H9 (cell line): ENCODE measurements at regions not wholly inside any gene's neighbourhood (a gene's known extent, or its start where the extent isn't known, plus 50 kb on each side); places are given as distances from the start of the nearest gene placed in this dataset.

ENCODE experiments used
- DNase-seq: peaks from one replicate; pipeline ENCODE4 v3.0.0-alpha.2; 2017
- H2AFZ ChIP-seq: one replicate; pipeline ENCODE4 v1.6.1; 2013; ENCODE audit warnings: mild to moderate bottlenecking, low read length, control low read depth, moderate library complexity
- H2AK5ac ChIP-seq: 2 replicates; pipeline ENCODE4 v1.6.1; 2013; ENCODE audit warnings: low read length, control low read depth, mixed read lengths; ENCODE audit not compliant: insufficient read length
- H2BK120ac ChIP-seq: one replicate; pipeline ENCODE4 v1.6.1; 2013; ENCODE audit warnings: low read depth, mild to moderate bottlenecking, low read length, control low read depth, inconsistent platforms; ENCODE audit not compliant: poor library complexity, severe bottlenecking
- H2BK12ac ChIP-seq: 2 replicates; pipeline ENCODE4 v1.6.1; 2013; ENCODE audit warnings: low read length, control low read depth, mixed read lengths, low read depth; ENCODE audit not compliant: insufficient read length
- H2BK15ac ChIP-seq: 2 replicates; pipeline ENCODE4 v1.6.1; 2013; ENCODE audit warnings: low read depth, low read length, control low read depth
- H2BK20ac ChIP-seq: one replicate; pipeline ENCODE4 v1.6.1; 2013; ENCODE audit warnings: low read depth, mild to moderate bottlenecking, low read length, control low read depth, inconsistent platforms; ENCODE audit not compliant: poor library complexity, severe bottlenecking
- H2BK5ac ChIP-seq: 2 replicates; pipeline ENCODE4 v1.6.1; 2013; ENCODE audit warnings: low read length, control low read depth, mixed read lengths; ENCODE audit not compliant: insufficient read length
- H3K14ac ChIP-seq: 2 replicates; pipeline ENCODE4 v1.6.1; 2013; ENCODE audit warnings: low read length, control low read depth; ENCODE audit not compliant: insufficient read depth
- H3K18ac ChIP-seq: 2 replicates; pipeline ENCODE4 v1.6.1; 2013; ENCODE audit warnings: low read depth, mild to moderate bottlenecking, mixed read lengths, low read length, control low read depth; ENCODE audit not compliant: insufficient read length
- H3K23ac ChIP-seq: 2 replicates; pipeline ENCODE4 v1.6.1; 2013; ENCODE audit warnings: low read length, control low read depth, mixed read lengths, low read depth; ENCODE audit not compliant: insufficient read length
- H3K23me2 ChIP-seq: 2 replicates; pipeline ENCODE4 v1.6.1; 2013; ENCODE audit warnings: low read depth, mild to moderate bottlenecking, mixed read lengths, low read length, control low read depth; ENCODE audit not compliant: insufficient read length, poor library complexity, severe bottlenecking
- H3K27ac ChIP-seq: 2 replicates; pipeline ENCODE4 v1.5.1; 2013; ENCODE audit warnings: low read length, control low read depth, mixed read lengths, low read depth; ENCODE audit not compliant: insufficient read length
- H3K27me3 ChIP-seq: 2 replicates; pipeline ENCODE4 v1.6.1; 2013; ENCODE audit warnings: low read length, control low read depth, inconsistent platforms; ENCODE audit not compliant: insufficient read depth
- H3K4ac ChIP-seq: 2 replicates; pipeline ENCODE4 v1.6.1; 2013; ENCODE audit warnings: low read depth, mild to moderate bottlenecking, control low read depth, inconsistent platforms, low read length, moderate library complexity
- H3K4me1 ChIP-seq: 2 replicates; pipeline ENCODE4 v1.6.1; 2013; ENCODE audit warnings: low read length, control low read depth, inconsistent platforms; ENCODE audit not compliant: insufficient read depth
- H3K4me2 ChIP-seq: 2 replicates; pipeline ENCODE4 v1.6.1; 2013; ENCODE audit warnings: low read length, control low read depth, mixed read lengths; ENCODE audit not compliant: insufficient read length, insufficient read depth
- H3K56ac ChIP-seq: 2 replicates; pipeline ENCODE4 v1.6.1; 2013; ENCODE audit warnings: low read depth, mild to moderate bottlenecking, mixed read lengths, low read length, control low read depth; ENCODE audit not compliant: insufficient read length
- H3K79me1 ChIP-seq: 2 replicates; pipeline ENCODE4 v1.6.1; 2013; ENCODE audit warnings: low read depth, mild to moderate bottlenecking, moderate library complexity, low read length, control low read depth, inconsistent platforms; ENCODE audit not compliant: insufficient read depth, poor library complexity, severe bottlenecking
- H3K79me2 ChIP-seq: 2 replicates; pipeline ENCODE4 v1.6.1; 2013; ENCODE audit warnings: low read length, control low read depth, inconsistent platforms; ENCODE audit not compliant: insufficient read depth
- H3K9ac ChIP-seq: 2 replicates; pipeline ENCODE4 v1.6.1; 2013; ENCODE audit warnings: low read length, control low read depth, mixed read lengths; ENCODE audit not compliant: insufficient read length; ENCODE audit errors: extremely low read depth
- H3K9me3 ChIP-seq: one replicate; pipeline ENCODE4 v1.6.1; 2013; ENCODE audit warnings: low read depth, low read length, inconsistent platforms; ENCODE audit not compliant: control insufficient read depth
- H3T11ph ChIP-seq: one replicate; pipeline ENCODE4 v1.6.1; 2013; ENCODE audit warnings: mild to moderate bottlenecking, low read length, control low read depth, inconsistent platforms
- H4K20me1 ChIP-seq: one replicate; pipeline ENCODE4 v1.6.1; 2013; ENCODE audit not compliant: control insufficient read depth, insufficient read length, insufficient read depth
- H4K5ac ChIP-seq: 2 replicates; pipeline ENCODE4 v1.6.1; 2013; ENCODE audit warnings: low read depth, mild to moderate bottlenecking, mixed read lengths, low read length, control low read depth; ENCODE audit not compliant: insufficient read length
- H4K8ac ChIP-seq: replicated peaks from 2 replicates; pipeline ENCODE4 v1.6.1; 2013; ENCODE audit warnings: low read length, control low read depth, mixed read lengths, low read depth; ENCODE audit not compliant: insufficient read length
- H4K91ac ChIP-seq: 2 replicates; pipeline ENCODE4 v1.6.1; 2013; ENCODE audit warnings: low read depth, mild to moderate bottlenecking, moderate library complexity, mixed read lengths, low read length, control low read depth; ENCODE audit not compliant: insufficient read length
- H3K27ac Mint-ChIP-seq, 3 experiments: 2 replicates in 2 of 3; 3 replicates in 1 of 3; pipeline ENCODE4 v1.8.0; 2020 to 2021; ENCODE audit warnings: mixed read lengths in 3 of 3, mild to moderate bottlenecking in 1 of 3, moderate library complexity in 1 of 3
- H3K27me3 Mint-ChIP-seq: 2 replicates; pipeline ENCODE4 v1.8.0; 2021; ENCODE audit warnings: low read depth, mild to moderate bottlenecking, moderate library complexity, mixed read lengths
- H3K36me3 Mint-ChIP-seq, 3 experiments: 2 replicates in 2 of 3; 3 replicates in 1 of 3; pipeline ENCODE4 v1.8.0; 2020 to 2021; ENCODE audit warnings: low read depth in 3 of 3, mixed read lengths in 3 of 3; ENCODE audit not compliant: insufficient read depth in 1 of 3
- H3K4me1 Mint-ChIP-seq, 2 experiments: 2 replicates each; pipeline ENCODE4 v1.8.0; 2020; ENCODE audit warnings: mixed read lengths in 2 of 2
- H3K4me3 Mint-ChIP-seq, 2 experiments: 2 replicates in 1 of 2; 3 replicates in 1 of 2; pipeline ENCODE4 v1.8.0; 2020 to 2021; ENCODE audit warnings: mild to moderate bottlenecking in 2 of 2, mixed read lengths in 2 of 2, moderate library complexity in 1 of 2
- H3K9me3 Mint-ChIP-seq, 2 experiments: 2 replicates in 1 of 2; 3 replicates in 1 of 2; pipeline ENCODE4 v1.8.0; 2020; ENCODE audit warnings: mild to moderate bottlenecking in 2 of 2, mixed read lengths in 2 of 2, moderate library complexity in 1 of 2
- CTCF ChIP-seq: fragments of 200-600 bp; sonication (generic); conservative IDR thresholded peaks from 3 replicates; pipeline ENCODE4 v1.8.0; 2021; ENCODE audit warnings: antibody characterized with exemption, mild to moderate bottlenecking
- WGBS: extraction: QIAGEN DNeasy Blood & Tissue Kit; methylation state at CpG from one replicate; pipeline ENCODE4 v1.1.7; 2013; ENCODE audit warnings: missing lambda C conversion rate, low lambda C conversion rate, mixed read lengths; ENCODE audit not compliant: insufficient read length; ENCODE audit errors: extremely low coverage; 5-methylcytosine and 5-hydroxymethylcytosine counted together

GRCh38 chrX:20479896-20480295 lies 213.2 kb upstream of the RPS6KA3 start:
- Histone ChIP-seq H3K9me3 (peaks cover 14% of the 10 kb centered on the region), H2BK12ac (no peak overlapping the region), H4K91ac (no peak overlapping the region), H2BK15ac (no peak overlapping the region), H3K27me3 (no peaks in the 10 kb centered on the region), H3K56ac (no peak overlapping the region), H3K9ac (no peak overlapping the region), H3K4me2 (no peak overlapping the region), H2BK120ac (no peak overlapping the region), H3K18ac (no peak overlapping the region), H2BK5ac (no peak overlapping the region), H2AK5ac (no peak overlapping the region), H3K27ac (no peak overlapping the region), H3K79me2 (no peaks in the 10 kb centered on the region), H3K79me1 (no peaks in the 10 kb centered on the region), H4K5ac (no peak overlapping the region), H3K4ac (no peak overlapping the region), H3K4me1 (no peaks in the 10 kb centered on the region), H2BK20ac (no peak overlapping the region), H3K23ac (no peak overlapping the region), H4K8ac (no peak overlapping the region), H4K20me1 (no peaks in the 10 kb centered on the region), H3K23me2 (no peaks in the 10 kb centered on the region), H3T11ph (no peak overlapping the region), H2AFZ (no peak overlapping the region), H3K14ac (no peak overlapping the region)
- Mint-ChIP-seq H3K4me3 (no peak overlapping the region; a peak in 1 of 5 replicates), H3K36me3 (no peaks in the 10 kb centered on the region; a peak in 1 of 7 replicates), H3K27me3 (peaks cover 49% of the 10 kb centered on the region), H3K9me3 (peaks cover 59 to 63% of the 10 kb centered on the region in 2 experiments), H3K27ac (no peak overlapping the region), H3K4me1 (no peaks in the 10 kb centered on the region)
- no CpG with 5 or more reads among the region's 4 CpGs for WGBS
- TF ChIP-seq CTCF, result no peak
- DNase-seq, result no peak
